ENCODE measurements at regions not wholly inside any gene's neighbourhood (a gene's known extent, or its start where the extent isn't known, plus 50 kb on each side); places are given as distances from the start of the nearest gene placed in this dataset.

DNA sequence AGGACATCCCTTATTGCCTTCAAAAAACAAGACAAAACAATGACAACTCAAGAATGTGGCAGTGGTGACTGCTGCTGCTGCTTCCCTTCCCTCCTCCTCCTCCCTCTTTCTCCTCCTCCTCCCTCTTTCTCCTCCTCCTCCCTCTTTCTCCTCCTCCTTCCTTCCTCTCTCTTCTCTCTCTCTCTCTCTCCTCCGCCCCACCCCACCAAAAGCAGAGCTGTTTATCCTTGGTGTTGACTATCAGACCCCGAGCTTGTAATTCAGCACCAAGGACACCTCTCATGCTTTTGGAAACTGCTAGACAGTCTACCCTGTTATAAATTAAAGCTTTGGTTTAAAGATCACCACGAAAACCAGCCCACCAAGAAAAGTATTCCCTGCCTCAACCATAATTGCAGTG, 72.4 kb upstream of the IFNAR2 start:
- no peak for DNase-seq

DNA sequence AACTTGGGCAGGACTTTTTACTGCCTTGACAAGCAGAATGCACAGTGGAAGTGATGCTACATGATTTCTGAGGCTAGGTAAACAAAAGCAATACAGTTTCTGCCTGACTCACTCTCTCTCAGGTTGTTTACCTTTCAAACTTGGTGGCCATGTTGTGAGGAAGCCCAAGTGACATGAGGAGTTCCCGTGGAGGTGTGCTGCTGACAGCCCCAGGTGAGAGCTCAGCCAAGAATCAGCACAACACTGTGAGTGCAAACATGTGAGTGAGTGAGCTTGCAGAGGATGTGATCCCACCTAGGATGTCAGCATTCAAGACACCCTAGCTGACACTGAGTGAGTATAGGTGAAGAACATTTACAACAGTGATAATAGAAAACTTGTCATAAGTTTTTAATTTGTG, 71.1 kb upstream of the IFNAR2 start:
- no peak for DNase-seq

DNA sequence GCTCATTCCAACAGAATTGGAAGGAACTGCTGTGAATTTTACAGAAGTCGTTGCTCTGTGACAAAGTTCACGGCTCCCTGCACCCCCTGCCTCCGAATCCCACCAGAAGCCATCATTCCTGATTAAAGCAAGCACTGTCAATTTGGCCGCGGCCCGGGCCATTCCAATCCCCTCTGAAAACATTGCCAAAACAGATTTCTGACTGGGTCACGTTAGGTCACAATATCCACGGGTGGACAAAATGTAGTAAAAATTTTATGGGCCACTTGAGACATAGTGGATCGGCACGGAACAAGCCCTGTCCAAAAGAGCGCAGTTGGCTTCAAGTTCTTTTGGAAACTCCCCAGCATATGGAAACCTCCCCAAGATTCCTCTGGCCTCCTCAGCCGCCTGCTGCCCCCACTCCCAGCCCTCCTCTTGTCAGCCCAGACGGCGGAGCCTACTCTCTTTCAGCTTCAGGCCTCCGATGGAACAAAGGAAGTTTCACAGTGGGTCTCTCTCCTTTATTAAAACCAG, 67.2 kb upstream of the IFNAR2 start:
- no peak for DNase-seq

DNA sequence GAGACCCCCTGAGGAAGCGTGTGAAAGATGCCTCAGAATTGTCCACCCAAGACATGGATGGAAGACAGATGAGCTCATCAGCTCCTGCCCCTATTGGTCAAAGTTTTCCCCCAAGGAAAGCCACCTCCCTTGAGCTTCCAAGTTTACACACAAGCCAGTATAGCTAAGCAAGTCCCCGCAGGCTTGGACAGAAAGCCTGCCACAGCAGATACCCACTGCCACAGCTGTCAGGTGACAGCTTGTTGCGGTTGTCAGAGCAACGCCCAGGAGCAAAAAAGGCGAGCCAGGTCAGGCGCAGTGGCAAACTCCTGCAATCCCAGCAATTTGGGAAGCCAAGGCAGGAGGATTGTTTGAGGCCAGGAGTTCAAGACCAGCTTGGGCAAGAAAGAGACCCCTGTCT, 60.9 kb upstream of the IFNAR2 start:
- no peak for DNase-seq

DNA sequence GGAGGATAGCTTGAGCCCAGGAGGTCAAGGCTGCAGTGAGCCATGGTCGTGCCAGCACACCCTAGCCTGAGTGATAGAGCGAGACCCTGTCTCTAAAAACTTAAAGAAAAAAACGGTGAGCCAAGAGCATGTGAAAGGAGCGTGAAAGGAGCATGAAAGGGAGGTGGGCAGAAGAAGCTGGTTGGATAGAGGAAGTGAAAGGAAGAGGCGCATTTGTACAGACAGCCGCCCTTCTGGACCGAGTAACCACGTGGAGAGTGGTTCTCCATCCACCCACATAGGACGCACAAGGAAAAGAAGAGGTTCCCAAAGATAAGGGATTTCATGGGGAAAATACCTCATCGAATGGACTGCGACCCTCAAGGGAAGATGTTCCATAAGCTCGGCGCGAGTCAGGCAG, 60.4 kb upstream of the IFNAR2 start:
- DNase-seq = no peak

DNA sequence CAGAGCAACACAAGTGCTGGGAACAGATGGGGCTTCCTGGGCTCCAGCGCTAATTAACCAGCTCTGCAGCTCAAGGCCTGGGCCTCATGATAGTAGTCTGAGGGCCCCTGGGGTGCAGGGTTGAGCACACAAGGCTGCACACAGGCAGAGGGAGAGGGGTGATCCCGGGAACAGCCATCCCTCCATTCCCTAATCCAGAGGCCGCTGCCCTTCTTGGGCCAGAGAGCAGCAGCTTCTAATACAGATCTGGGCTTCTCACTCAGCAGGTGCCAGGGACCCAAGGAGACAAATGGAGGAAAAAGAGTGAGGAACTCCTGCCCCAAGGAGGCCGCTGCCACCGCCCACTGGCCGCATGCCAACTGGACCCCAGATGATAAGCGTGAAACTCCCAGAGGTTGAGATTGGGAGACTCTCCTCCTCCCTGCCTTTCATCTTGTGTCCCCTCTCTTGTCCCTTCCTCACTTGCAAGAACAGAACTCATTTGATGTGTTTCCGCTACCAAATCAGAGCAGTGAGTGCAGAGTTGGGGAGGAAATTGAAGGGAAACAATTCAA, 58.0 kb upstream of the IFNAR2 start:
- no peak for DNase-seq

DNA sequence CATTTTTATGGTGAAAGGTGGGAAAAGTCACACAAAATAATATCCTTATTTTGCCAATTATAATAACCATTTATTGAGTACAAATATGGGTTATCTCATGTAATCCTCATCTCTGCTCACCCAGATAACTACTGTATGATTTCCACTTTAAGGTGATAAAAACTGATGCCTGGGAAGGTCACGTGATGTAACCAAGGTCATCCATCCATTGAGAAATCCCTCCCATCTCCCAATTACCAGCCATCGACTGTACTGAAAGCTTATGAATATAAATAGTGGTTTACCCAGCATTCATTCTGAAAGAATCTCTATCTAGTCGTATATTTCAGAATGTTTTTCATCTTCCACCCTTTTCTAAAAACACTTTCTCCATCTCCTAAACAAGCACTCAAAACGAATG, 55.0 kb upstream of the IFNAR2 start:
- no peak for DNase-seq
